COLO668 (cell line): ENCODE measurements at regions not wholly inside any gene's neighbourhood (a gene's known extent, or its start where the extent isn't known, plus 50 kb on each side); places are given as distances from the start of the nearest gene placed in this dataset.
"Not testable (repeated sequence)": the region's sequence is repeated elsewhere in the genome, so short reads cannot be mapped to it uniquely, and the experiment has no call there.

ENCODE experiments used
- DNase-seq: peaks from one replicate; lab custom pipeline; 2025; ENCODE audit not compliant: unreplicated experiment; lab: John Stamatoyannopoulos, UW

- DNase-seq = no peak
Observed at GRCh38 chr12:19972325-19973288, 395.7 kb upstream of the PDE3A start.

GRCh38 chr12:19978193-19978592, 390.1 kb upstream of the PDE3A start:
- no peak for DNase-seq

- DNase-seq = no peak
Observed at GRCh38 chr12:19979584-19979983, 388.8 kb upstream of the PDE3A start.

DNA sequence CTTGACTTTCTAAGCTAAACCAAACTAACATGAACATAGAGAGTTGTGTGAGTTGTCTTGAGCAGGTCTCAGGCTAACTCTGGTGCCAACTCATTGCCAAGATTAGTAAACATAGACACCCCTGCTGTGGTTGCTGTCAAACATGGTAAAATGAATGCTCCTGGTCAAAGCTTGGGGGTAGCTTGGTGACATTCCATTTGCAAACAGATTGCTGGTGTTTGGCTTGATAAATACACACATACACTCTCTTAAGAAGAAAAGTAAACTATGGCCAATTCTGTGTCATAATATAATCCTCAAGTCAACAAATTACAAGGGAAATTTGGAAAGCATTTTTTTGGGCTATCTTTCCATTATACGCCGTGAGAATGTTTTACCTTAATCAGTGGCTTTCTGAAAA, 386.4 kb upstream of the PDE3A start:
- DNase-seq = no peak

DNA sequence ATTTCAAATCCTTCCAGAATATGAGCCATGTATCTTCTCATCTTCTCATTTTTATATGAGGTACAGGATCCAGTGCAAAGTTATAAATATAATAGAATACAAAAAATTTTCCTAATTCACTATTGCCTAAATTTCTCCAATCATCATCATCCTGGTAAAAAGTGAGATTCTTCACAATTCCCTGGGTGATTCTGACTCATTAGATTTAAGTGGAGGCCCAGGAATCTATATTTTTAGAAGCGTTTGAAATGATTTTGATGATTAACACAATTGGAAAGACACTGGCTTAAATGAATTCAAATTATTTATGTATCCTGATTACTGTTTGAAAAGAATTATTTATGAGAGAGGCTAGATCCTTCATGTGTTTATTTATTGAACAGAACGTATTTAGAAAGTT, 380.3 kb upstream of the PDE3A start:
- no peak for DNase-seq

DNA sequence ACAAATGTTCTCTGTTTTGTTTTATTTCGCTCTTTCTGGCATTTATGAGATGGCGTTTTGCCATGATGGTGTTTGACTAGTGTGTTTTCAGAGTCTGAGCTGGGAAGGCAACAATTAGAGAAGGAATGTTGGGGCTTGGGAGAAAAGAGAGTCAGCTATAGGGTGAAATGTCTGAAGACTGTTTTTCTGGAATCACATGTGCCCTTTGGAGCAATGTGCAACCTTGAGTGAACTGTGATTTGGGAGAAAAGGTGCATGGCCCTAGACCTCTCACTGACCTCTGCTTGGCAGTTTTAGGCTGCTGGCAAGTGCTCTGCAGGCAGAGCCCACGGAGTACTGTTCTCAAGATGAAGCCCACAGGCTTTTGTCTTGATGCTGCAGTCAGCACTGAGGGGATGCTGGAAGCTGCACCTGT, 379.9 kb upstream of the PDE3A start:
- DNase-seq = no peak

DNA sequence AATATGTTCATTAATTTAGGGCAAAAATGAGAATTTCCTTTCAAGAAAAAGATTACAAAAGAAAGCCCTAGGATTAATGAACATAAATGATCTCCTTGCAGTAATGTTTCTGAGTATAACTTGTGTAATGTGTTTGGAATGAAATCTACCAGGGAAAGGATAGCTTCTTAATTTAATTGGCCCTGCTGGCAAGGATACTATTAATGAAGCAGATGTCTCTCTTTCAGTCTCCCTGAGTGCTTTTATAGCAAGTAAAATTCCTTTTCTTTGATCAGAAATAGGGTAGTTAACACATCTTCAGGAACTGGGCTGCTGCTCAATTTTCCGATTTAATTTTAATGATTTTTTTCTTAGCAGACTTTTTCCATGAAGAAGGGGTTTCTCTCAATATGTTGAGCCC, 379.4 kb upstream of the PDE3A start:
- DNase-seq = no peak

DNA sequence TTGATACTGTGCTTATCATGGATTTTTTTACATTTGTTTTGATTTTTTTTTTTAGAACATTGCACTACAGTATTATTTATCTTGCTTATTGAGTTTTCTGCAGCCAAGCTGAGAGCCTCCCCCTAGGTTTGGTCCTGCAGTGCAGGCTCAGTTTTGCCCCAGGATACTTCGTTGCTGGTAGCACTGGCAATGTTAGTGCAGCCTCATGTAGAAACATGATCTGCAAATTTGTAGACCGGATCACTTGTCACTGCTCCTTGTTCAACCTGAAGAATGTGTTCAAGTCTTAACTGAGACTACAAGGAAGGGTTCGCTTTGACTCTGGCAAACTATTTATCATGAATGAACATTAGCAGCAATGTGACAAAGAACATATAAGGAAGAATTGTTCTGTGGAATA, 377.2 kb upstream of the PDE3A start:
- no peak for DNase-seq

- DNase-seq = no peak
Observed at GRCh38 chr12:19992311-19992710, 376.0 kb upstream of the PDE3A start.

DNA sequence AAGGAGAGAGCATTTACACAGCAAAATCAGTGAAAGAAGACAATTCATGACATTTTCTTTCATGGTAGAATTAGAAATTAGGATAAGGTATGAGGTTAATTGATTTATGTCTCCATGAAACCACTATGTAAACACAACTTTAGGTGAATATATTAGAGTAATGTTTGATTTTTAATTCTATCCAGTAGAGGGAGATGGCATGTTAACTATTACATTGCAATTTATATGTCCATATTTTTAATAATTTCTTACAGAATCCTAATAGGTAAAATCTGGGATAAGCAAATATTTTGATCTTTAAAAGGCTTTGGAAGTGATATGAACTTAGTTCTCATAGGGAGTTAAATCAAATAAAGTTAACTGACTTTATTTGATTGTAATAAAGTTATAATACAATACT, 373.4 kb upstream of the PDE3A start:
- DNase-seq = no peak

- no peak for DNase-seq
Observed at GRCh38 chr12:19997656-19998400, 370.5 kb upstream of the PDE3A start.

GRCh38 chr12:19998411-19998810, 369.9 kb upstream of the PDE3A start:
- DNase-seq = no peak

DNA sequence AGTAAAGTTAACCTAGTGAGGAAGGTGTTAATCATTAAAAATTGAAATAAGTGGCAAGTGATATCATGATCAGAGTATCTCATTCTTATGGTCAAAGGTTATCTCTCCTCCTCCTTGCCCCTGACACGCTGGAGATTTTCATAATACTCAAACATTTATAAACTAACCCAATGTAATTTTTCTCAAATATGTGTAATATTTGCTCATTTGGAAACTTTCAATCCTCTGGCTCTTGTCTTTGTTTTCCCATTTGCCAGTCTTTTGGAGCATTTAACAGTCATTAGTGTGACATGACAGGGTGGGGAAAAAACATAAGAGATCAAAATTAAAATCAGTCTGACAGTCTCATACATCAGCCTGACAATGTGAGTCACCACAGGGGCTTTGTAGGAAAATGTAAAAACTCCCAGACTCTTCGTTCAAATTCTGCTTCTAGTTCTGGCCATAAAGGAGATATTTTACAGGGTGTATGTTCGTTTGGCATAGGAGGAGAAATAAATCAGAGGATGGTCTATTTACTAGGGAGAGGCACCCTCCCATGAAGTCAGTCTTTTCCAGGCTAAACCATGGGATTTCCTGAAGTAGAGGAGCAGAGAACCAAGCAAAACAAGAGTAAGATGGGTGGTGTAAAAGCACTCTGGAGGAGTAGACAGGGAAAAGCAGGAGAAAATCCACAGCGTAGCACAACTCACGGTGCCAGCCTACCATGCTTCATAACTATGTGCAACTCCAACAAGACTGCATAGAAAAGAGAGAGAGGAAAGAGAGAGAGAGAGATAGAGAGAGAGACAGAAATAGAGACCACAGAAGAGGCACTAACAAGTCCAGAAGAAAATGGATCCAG, 369.2 kb upstream of the PDE3A start:
- DNase-seq = no peak

GRCh38 chr12:19999805-20000138, 368.6 kb upstream of the PDE3A start:
- DNase-seq = no peak

DNA sequence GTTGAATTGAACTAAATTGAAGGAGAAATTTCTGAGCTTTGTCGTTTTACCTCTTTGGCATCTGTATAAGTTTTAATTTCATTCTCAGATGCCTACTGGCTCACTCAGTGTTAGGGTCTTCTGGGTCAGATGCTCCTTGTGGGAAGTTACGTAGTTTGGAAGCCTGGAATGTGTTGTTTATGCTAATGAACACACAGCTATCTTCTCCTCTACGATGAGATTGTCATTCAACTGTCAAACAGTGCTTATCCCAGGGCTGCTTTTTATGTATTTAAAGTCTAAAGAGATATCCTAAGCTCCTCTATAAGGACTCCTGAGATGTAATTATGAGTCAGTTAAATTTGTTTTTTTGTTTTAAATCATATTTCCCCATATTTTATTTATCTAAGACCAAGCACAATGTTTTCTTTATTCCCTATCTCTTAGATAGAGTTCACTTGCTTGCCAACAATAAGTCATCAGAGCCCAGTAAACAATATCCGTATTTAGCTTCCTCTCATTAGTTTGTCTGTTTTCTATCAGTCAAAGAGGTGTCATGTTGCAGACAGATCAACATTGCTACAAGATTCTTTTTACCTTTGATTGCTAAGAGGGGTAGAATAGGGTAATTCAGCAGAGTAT, 368.0 kb upstream of the PDE3A start:
- DNase-seq = no peak

DNA sequence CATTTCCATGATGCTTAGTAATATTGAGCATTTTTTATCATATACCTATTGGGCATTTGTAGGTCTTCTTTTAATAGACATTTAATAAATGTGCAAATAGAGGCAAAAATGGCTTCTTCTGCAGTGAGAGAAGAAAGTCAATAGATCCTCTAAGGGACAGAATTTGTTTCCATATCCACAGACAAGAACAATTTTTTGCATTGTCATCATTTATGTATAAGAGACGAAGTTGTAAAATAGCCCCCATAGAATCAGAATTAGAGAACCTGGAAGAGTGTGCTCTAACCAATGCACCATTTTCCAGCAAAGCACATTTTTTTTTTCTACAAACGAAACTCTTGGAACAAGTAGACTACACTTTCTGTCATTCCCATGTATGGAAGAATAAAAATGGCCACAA, 365.1 kb upstream of the PDE3A start:
- DNase-seq = no peak

GRCh38 chr12:20004952-20005351, 363.4 kb upstream of the PDE3A start:
- DNase-seq = no peak

DNA sequence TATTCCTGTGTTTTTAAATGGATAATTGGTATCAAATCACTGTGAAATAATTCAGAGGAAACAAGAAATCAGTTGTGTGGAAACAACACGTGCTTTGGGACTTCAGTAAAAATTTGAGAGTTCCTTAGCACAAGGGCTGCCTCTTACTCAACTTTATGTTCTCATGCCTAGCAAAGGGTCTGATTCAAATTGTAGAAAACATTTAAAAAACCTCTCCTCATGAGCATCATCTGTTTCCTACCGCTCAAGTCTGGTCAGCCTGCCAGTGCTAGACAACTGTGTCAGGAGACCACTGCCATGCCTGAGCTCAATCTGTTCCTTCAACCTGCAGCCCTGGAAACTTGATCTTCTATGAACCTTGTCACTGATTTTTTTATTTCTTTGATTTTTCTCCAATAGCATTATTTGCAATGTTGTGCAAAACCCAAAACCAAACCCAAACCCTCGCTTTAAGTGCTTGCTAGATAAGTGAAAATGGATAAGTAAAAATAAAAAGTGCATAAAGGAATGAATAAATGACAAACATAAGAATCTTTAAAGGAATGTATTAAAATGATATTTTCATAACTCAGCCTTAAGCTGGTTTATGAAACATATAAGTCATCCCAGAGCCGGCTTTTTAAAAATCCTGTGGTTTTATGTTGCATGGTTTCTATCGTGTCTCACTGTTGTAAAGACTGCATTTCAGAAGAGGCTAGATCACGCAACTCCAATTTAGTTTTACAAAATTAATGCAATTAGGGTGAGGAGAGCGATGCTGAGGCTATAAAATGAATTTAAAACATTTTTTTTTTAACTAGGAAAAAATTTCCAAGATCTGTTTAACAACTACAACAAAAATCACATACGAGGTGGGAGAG, 361.2 kb upstream of the PDE3A start:
- DNase-seq = no peak

DNA sequence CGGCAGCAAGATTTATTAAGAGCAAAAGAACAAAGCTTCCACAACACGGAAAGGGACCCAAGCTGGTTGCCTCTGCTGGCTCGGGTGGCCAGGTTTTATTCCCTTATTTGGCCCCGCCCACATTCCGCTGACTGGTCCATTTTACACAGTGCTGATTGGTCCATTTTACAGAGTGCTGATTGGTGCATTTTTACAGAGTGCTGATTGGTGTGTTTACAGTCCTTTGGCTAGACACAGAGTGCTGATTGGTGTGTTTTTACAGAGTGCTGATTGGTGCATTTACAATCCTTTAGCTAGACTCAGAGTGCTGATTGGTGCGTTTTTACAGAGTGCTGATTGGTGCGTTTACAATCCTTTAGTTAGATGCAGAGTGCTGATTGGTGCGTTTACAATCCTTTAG, 358.4 kb upstream of the PDE3A start:
- DNase-seq = not testable (repeated sequence)

GRCh38 chr12:20011200-20011599, 357.1 kb upstream of the PDE3A start:
- DNase-seq = no peak
